ENCODE measurements at regions not wholly inside any gene's neighbourhood (a gene's known extent, or its start where the extent isn't known, plus 50 kb on each side); places are given as distances from the start of the nearest gene placed in this dataset.

DNA sequence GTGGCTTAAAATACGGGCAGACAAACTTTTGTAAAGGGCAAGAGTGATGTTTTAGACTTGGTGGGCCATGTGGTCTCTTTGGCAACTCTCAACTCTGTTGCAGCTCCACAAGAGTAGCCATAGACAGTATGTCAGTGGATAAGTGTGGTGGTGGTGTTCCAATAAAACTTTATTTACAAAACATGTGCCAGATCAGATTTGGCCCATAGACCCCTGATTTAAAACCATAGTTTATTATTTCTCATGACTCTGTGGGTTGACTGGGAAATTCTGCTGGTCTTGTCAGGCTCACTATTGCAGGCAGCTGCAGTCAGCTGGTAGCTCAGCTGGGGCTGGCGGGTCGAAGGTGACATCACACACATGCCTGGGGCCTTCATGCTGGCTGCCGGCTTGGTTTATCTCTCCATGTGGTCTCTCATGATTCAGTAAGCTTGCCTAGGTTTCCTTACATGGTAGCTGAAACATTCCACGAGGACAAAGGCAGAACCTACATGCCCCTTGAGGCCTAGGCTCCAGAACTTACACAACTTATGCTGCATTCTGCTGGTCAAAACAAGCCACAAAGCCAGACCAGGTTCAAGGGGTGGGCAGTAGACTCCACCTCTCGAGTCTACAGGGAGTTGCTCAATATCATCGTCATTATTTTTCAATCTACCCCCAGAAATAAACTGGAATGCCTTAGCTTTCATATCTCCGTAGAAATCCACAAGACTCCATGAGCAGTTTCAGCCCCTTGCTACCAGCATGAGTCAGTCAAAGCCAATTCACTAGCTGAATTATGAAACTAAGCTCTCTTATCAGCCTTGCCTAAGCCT lies 245.7 kb downstream of the WDR11 start:
- Mint-ChIP-seq H3K4me3 (no peak overlapping the region), H3K9me3 (peaks cover 5% of the 10 kb centered on the region), H3K36me3 (ENCODE audit: low read depth) (no peaks in the 10 kb centered on the region), H3K4me1 (peaks cover 5% of the 10 kb centered on the region), H3K27ac (ENCODE audit: unreplicated experiment) (no peak overlapping the region), H3K27me3 (ENCODE audit: low read depth) (no peaks in the 10 kb centered on the region)
- DNase-seq (ENCODE audit: low read depth, low spot score) = no peak
- TF ChIP-seq, protein P1, sequence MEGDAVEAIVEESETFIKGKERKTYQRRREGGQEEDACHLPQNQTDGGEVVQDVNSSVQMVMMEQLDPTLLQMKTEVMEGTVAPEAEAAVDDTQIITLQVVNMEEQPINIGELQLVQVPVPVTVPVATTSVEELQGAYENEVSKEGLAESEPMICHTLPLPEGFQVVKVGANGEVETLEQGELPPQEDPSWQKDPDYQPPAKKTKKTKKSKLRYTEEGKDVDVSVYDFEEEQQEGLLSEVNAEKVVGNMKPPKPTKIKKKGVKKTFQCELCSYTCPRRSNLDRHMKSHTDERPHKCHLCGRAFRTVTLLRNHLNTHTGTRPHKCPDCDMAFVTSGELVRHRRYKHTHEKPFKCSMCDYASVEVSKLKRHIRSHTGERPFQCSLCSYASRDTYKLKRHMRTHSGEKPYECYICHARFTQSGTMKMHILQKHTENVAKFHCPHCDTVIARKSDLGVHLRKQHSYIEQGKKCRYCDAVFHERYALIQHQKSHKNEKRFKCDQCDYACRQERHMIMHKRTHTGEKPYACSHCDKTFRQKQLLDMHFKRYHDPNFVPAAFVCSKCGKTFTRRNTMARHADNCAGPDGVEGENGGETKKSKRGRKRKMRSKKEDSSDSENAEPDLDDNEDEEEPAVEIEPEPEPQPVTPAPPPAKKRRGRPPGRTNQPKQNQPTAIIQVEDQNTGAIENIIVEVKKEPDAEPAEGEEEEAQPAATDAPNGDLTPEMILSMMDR (conservative IDR thresholded peaks at IDR 0.05) = no peak

DNA sequence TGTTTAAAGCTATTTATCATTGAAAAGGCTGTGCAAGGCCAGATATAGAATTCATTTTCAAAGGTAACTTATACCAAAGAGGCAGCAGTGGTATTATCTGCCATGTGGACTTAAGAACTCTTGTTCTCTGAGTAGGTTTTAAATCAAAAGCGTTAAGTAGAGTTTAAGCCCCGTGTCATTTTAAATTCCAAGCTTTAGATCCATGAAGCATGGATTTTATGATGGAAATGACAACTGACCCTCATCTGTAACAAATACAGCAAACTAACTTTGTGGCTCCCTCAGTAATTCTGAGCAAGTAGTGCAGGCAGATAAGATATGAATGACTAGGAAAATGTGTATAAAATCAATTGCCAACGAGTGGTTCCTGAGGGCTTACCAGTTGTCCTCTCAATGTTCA lies 247.0 kb downstream of the WDR11 start:
- Mint-ChIP-seq H3K36me3 (ENCODE audit: low read depth) (no peaks in the 10 kb centered on the region), H3K27me3 (ENCODE audit: low read depth) (no peaks in the 10 kb centered on the region), H3K27ac (ENCODE audit: unreplicated experiment) (no peak overlapping the region), H3K4me1 (peaks cover 5% of the 10 kb centered on the region), H3K4me3 (no peak overlapping the region), H3K9me3 (peaks cover 5% of the 10 kb centered on the region)
- TF ChIP-seq, protein P1 (conservative IDR thresholded peaks at IDR 0.05) = no peak
- DNase-seq (ENCODE audit: low read depth, low spot score) = no peak

DNA sequence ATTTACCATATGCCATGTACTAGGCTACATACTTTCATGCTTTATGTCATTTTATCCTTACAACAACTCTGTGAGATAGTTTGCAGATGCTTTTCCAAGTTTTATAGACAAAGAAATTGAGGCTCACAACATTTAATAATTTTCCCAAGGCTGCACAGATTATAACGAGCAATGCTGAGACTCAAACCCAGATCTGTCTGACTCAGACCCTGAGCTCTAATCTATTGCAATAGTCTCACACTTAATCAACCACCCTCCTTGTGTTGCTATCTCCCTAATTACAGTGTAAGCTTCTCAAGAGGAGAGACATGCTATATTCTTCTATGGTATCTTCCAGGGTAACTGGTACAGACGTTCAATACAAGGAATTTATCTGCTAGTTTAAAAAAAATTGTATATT lies 247.6 kb downstream of the WDR11 start:
- H3K4me3 Mint-ChIP-seq = no peak overlapping the region
- H3K4me1 Mint-ChIP-seq = peaks cover 5% of the 10 kb centered on the region
- TF ChIP-seq, protein P1 (conservative IDR thresholded peaks at IDR 0.05) = no peak
- no peak for DNase-seq (ENCODE audit: low read depth, low spot score)
- H3K27ac Mint-ChIP-seq (ENCODE audit: unreplicated experiment) = no peak overlapping the region
- H3K27me3 Mint-ChIP-seq (ENCODE audit: low read depth) = no peaks in the 10 kb centered on the region
- H3K9me3 Mint-ChIP-seq = peaks cover 5% of the 10 kb centered on the region
- H3K36me3 Mint-ChIP-seq (ENCODE audit: low read depth) = no peaks in the 10 kb centered on the region

DNA sequence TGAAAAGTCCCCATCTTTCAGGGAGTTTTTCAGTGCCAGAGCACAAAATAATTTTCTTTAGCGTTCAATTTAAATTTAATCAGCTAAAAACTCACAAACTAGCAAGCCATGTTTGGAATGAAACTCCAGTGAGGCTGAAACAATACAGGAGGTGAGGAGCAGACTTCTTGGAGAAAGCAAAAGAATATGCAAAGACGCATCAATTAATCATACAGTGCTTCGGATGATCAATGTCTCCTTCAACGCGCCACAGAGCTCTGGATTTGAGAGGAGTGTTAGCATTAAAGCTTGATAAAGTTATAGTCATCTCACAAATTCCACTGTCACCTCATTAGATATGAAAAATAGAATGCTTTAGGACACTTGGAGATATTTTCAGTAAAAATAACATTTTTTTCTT lies 248.0 kb downstream of the WDR11 start:
- peaks cover 10% of the 10 kb centered on the region for H3K4me1 Mint-ChIP-seq
- no peak overlapping the region for H3K27ac Mint-ChIP-seq (ENCODE audit: unreplicated experiment)
- DNase-seq (ENCODE audit: low read depth, low spot score) = no peak
- no peak overlapping the region for H3K4me3 Mint-ChIP-seq
- TF ChIP-seq, protein P1 (conservative IDR thresholded peaks at IDR 0.05) = no peak
- H3K27me3 Mint-ChIP-seq (ENCODE audit: low read depth) = no peaks in the 10 kb centered on the region
- H3K9me3 Mint-ChIP-seq = peaks cover 5% of the 10 kb centered on the region
- H3K36me3 Mint-ChIP-seq (ENCODE audit: low read depth) = no peaks in the 10 kb centered on the region

DNA sequence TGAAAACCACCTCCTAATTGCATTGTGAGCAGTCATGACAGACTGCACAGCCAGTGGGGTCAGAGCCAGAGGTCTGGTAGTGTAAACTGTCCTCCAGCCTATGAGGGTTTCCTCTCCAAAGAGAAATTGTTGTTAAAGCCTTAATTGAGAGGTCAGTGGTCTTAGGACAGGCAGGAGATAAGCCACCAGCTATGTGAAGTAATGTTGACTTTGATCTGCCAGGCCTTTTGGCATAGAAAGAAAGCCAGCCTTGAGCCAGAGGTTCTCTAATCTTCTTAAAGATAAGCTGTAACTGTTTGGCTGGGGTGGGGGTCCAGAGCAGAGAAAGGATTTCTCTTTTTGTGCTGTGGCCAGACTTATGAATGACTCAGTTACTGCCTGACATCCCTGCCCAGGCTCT lies 248.4 kb downstream of the WDR11 start:
- no peak overlapping the region for H3K27ac Mint-ChIP-seq (ENCODE audit: unreplicated experiment)
- no peak overlapping the region for H3K4me3 Mint-ChIP-seq
- H3K36me3 Mint-ChIP-seq (ENCODE audit: low read depth) = no peaks in the 10 kb centered on the region

More for the DNA sequence above, 248.4 kb downstream of the WDR11 start:
- Mint-ChIP-seq H3K27me3 (ENCODE audit: low read depth) (no peaks in the 10 kb centered on the region), H3K4me1 (peaks cover 14% of the 10 kb centered on the region), H3K9me3 (peaks cover 5% of the 10 kb centered on the region)
- TF ChIP-seq, protein P1 (conservative IDR thresholded peaks at IDR 0.05) = no peak
- no peak for DNase-seq (ENCODE audit: low read depth, low spot score)
